AG09319 (cell line): ENCODE measurements at regions not wholly inside any gene's neighbourhood (a gene's known extent, or its start where the extent isn't known, plus 50 kb on each side); places are given as distances from the start of the nearest gene placed in this dataset.

Source experiments
- DNase-seq: peaks from one replicate; pipeline ENCODE4 v3.0.0-alpha.2; 2010; ENCODE audit warnings: low read depth; ENCODE audit errors: extremely low read depth
- CTCF ChIP-seq: IDR thresholded peaks from 2 replicates; pipeline ENCODE4 v1.5.1; 2011; ENCODE audit warnings: low read depth, mild to moderate bottlenecking, inconsistent platforms, low read length, moderate library complexity

GRCh38 chr5:61731267-61731945, 399.3 kb downstream of the ZSWIM6 start:
- no peak for DNase-seq
- TF ChIP-seq CTCF: no peak

GRCh38 chr5:61731946-61732314, 399.9 kb downstream of the ZSWIM6 start:
- DNase-seq: no peak
- TF ChIP-seq CTCF: no peak

- no peak for DNase-seq
- no peak for TF ChIP-seq CTCF
These were observed 400.3 kb downstream of the ZSWIM6 start for GRCh38 chr5:61732369-61732768.

GRCh38 chr5:61732796-61733195, 400.7 kb downstream of the ZSWIM6 start:
- no peak for TF ChIP-seq CTCF
- no peak for DNase-seq

- DNase-seq: no peak
- TF ChIP-seq CTCF: no peak
These were observed 401.9 kb downstream of the ZSWIM6 start for GRCh38 chr5:61734001-61734400.

GRCh38 chr5:61734966-61735365, 402.9 kb downstream of the ZSWIM6 start:
- no peak for DNase-seq
- no peak for TF ChIP-seq CTCF

- no peak for DNase-seq
- TF ChIP-seq CTCF: no peak
These were observed 403.5 kb downstream of the ZSWIM6 start for GRCh38 chr5:61735531-61735930.
